K562 (cell line): ENCODE measurements at regions not wholly inside any gene's neighbourhood (a gene's known extent, or its start where the extent isn't known, plus 50 kb on each side); places are given as distances from the start of the nearest gene placed in this dataset.

Experiments
- ATAC-seq: fragments of 200-7000 bp; cut with Tn5 transposase; 3 replicates; pipeline ENCODE4 v1.9.1; 2020; ENCODE audit warnings: moderate library complexity
- BruUV-seq: library from RNA; stranded (reverse); fragments of 400-500 nt; replicated peaks from 2 replicates; lab custom pipeline; 2021; lab: Mats Ljungman, UMichigan
- CTCF ChIA-PET: fragments of 300-600 bp; formaldehyde crosslinking; extraction: SDS; loops from one replicate; lab custom pipeline; 2021; ENCODE audit warnings: low intra/inter-chr PET ratio; lab: Yijun Ruan, JAX
- POLR2A ChIA-PET: fragments of 300-600, 350-650 bp; sonication (Branson Sonifier 250); formaldehyde crosslinking; extraction: SDS; loops from one replicate; lab custom pipeline; 2021; ENCODE audit warnings: antibody characterized with exemption, inconsistent platforms; lab: Yijun Ruan, JAX
- DNase-seq, 4 experiments: peaks; one replicate each; pipeline versions ENCODE4 v3.0.0 to v3.0.0-alpha.2; 2011 to 2018; ENCODE audit warnings: low spot score in 3 of 4, mixed read lengths in 3 of 4; ENCODE audit errors: extremely low read depth in 1 of 4
- FAIRE-seq: peaks from 2 replicates; lab custom pipeline; 2011; peaks lifted over from hg19 to GRCh38; lab: Jason Lieb, UNC
- H2AFZ ChIP-seq: 2 replicates; pipeline ENCODE4 v1.6.0; 2011; ENCODE audit warnings: low read depth, low read length, control low read depth, inconsistent platforms
- H3K27ac ChIP-seq: fragments of 200-600 bp; 3 replicates; pipeline ENCODE4 v1.8.0; 2011; ENCODE audit warnings: low read depth, mild to moderate bottlenecking, control low read depth, inconsistent platforms, low read length, moderate library complexity, mixed read lengths; ENCODE audit errors: extremely low read depth
- H3K27me3 ChIP-seq, 2 experiments: fragments of 300-600 bp in 1 of 2; 2 replicates in 1 of 2; 3 replicates in 1 of 2; pipeline versions ENCODE4 v1.6.0 to v1.8.0; 2011; ENCODE audit warnings: inconsistent platforms in 2 of 2, low read length in 2 of 2, mild to moderate bottlenecking in 1 of 2, mixed read lengths in 1 of 2, moderate library complexity in 1 of 2; ENCODE audit not compliant: control insufficient read depth in 2 of 2, insufficient read depth in 2 of 2
- H3K36me3 ChIP-seq: fragments of 300-600 bp; 3 replicates; pipeline ENCODE4 v1.8.0; 2011; ENCODE audit warnings: mild to moderate bottlenecking, low read length, inconsistent platforms; ENCODE audit not compliant: control insufficient read depth, insufficient read depth
- H3K4me1 ChIP-seq, 2 experiments: fragments of 200-600 bp in 1 of 2; replicated peaks in 1 of 2; 2 replicates in 1 of 2; 3 replicates in 1 of 2; pipeline versions ENCODE4 v1.5.1 to v1.8.0; 2011; ENCODE audit warnings: inconsistent platforms in 2 of 2, low read length in 2 of 2, mild to moderate bottlenecking in 1 of 2, mixed read lengths in 1 of 2, moderate library complexity in 1 of 2; ENCODE audit not compliant: control insufficient read depth in 2 of 2, insufficient read depth in 2 of 2
- H3K4me2 ChIP-seq: 2 replicates; pipeline ENCODE4 v1.6.1; 2011; ENCODE audit warnings: low read length, control low read depth, inconsistent platforms, mixed read lengths; ENCODE audit not compliant: insufficient read depth
- H3K4me3 ChIP-seq: fragments of 200-600 bp; sonication (generic), shearing (Covaris generic); 2 replicates; pipeline ENCODE4 v1.5.1; 2016; ENCODE audit warnings: control low read depth, inconsistent platforms
- H3K79me2 ChIP-seq: fragments of 200-600 bp; 3 replicates; pipeline ENCODE4 v1.8.0; 2011; ENCODE audit warnings: low read length, inconsistent platforms; ENCODE audit not compliant: control insufficient read depth, insufficient read depth
- H3K9ac ChIP-seq, 2 experiments: 2 replicates each; pipeline versions ENCODE4 v1.6.0 to v1.6.1; 2011; ENCODE audit warnings: low read depth in 2 of 2, low read length in 2 of 2, control low read depth in 1 of 2, inconsistent platforms in 1 of 2, mild to moderate bottlenecking in 1 of 2, mixed read lengths in 1 of 2; ENCODE audit not compliant: insufficient read depth in 1 of 2
- H3K9me1 ChIP-seq: one replicate; pipeline ENCODE4 v1.6.0; 2011; ENCODE audit warnings: inconsistent platforms, mild to moderate bottlenecking, low read length, moderate library complexity; ENCODE audit not compliant: control insufficient read depth, insufficient read depth
- H3K9me3 ChIP-seq: replicated peaks from 2 replicates; pipeline ENCODE4 v1.5.1; 2011; ENCODE audit warnings: low read depth, low read length, inconsistent platforms; ENCODE audit not compliant: control insufficient read depth, insufficient read depth
- H4K20me1 ChIP-seq: replicated peaks from 2 replicates; pipeline ENCODE4 v1.6.1; 2011; ENCODE audit warnings: low read length, inconsistent platforms, mixed read lengths; ENCODE audit not compliant: control insufficient read depth, insufficient read depth
- ASH1L ChIP-seq: fragments of 450-650 bp; IDR thresholded peaks from 2 replicates; pipeline ENCODE4 v1.6.1; 2018; ENCODE audit warnings: borderline replicate concordance, mild to moderate bottlenecking, low read depth; ENCODE audit not compliant: partially characterized antibody
- CAMTA2 ChIP-seq: fragments of 250-450 bp; sonication (Bioruptor Pico); conservative IDR thresholded peaks from 2 replicates; pipeline ENCODE4 v1.5.1; 2022
- CHD2 ChIP-seq: IDR thresholded peaks from 2 replicates; pipeline ENCODE4 v1.6.1; 2011; ENCODE audit warnings: low read depth, low read length
- CREM ChIP-seq: IDR thresholded peaks from 2 replicates; pipeline ENCODE4 v1.6.1; 2014; ENCODE audit warnings: antibody characterized with exemption, low read depth
- DPF2 ChIP-seq: fragments of 450-650 bp; IDR thresholded peaks from 2 replicates; pipeline ENCODE4 v1.6.1; 2016
- FOXA1 ChIP-seq: fragments of 450-650 bp; IDR thresholded peaks from 2 replicates; pipeline ENCODE4 v1.6.1; 2016; ENCODE audit warnings: mild to moderate bottlenecking, borderline replicate concordance
- HES1 ChIP-seq: fragments of 450-650 bp; IDR thresholded peaks from 2 replicates; pipeline ENCODE4 v1.6.1; 2016; ENCODE audit warnings: low read depth, mild to moderate bottlenecking, moderate library complexity
- KLF6 ChIP-seq: fragments of 250-450 bp; sonication (Bioruptor Pico); IDR thresholded peaks from 2 replicates; pipeline ENCODE4 v1.4.0; 2020; ENCODE audit warnings: mild to moderate bottlenecking, moderate library complexity, borderline replicate concordance
- LCOR ChIP-seq: sonication (generic); formaldehyde crosslinking; IDR thresholded peaks from 2 replicates; pipeline ENCODE4 v1.8.0; 2022; ENCODE audit warnings: mild to moderate bottlenecking, missing genetic modification reagents
- PCBP2 ChIP-seq: fragments of 200-400 bp; formaldehyde crosslinking; IDR thresholded peaks from 2 replicates; pipeline ENCODE4 v1.6.1; 2018; ENCODE audit warnings: low read length, low read depth, mild to moderate bottlenecking, moderate library complexity; ENCODE audit not compliant: poor library complexity, severe bottlenecking
- POLR2AphosphoS2 ChIP-seq: IDR thresholded peaks from 2 replicates; pipeline ENCODE4 v1.6.1; 2012; ENCODE audit warnings: low read length, improper control_type of control experiment
- ZNF444 ChIP-seq: fragments of 250-450 bp; sonication (Bioruptor Pico); IDR thresholded peaks from 2 replicates; pipeline ENCODE4 v1.4.0; 2020; ENCODE audit warnings: mild to moderate bottlenecking, moderate library complexity
- ZNF707 ChIP-seq: fragments of 250-450 bp; sonication (Bioruptor Pico); conservative IDR thresholded peaks from 2 replicates; pipeline ENCODE4 v1.8.0; 2022; ENCODE audit warnings: inconsistent platforms, mild to moderate bottlenecking, moderate library complexity
- WGBS: fragments of 100-300 bp; shearing (Covaris generic); methylation state at CpG from one replicate; pipeline ENCODE4 v1.1.6; 2016; ENCODE audit warnings: low coverage, mixed read lengths; ENCODE audit not compliant: insufficient coverage; ENCODE audit errors: missing lambda C conversion rate; 5-methylcytosine and 5-hydroxymethylcytosine counted together
- in situ Hi-C: fragments of 300-500 bp; cut with MboI; formaldehyde crosslinking; loops from 4 replicates; pipeline ENCODE4 v1.15.0; 2018; ENCODE audit warnings: inconsistent platforms, mixed read lengths
- intact Hi-C: fragments of 100-400 bp; cut with micrococcal nuclease; formaldehyde crosslinking; loops from 2 replicates; pipeline ENCODE4 v1.14.2; 2022

- Histone ChIP-seq H3K9me3 (no peaks in the 10 kb centered on the region), H3K4me2 (no peak overlapping the region), H4K20me1 (no peaks in the 10 kb centered on the region), H3K4me1 (no peaks in the 10 kb centered on the region), H2AFZ (no peak overlapping the region), H3K9ac (no peak overlapping the region), H3K9me1 (no peaks in the 10 kb centered on the region), H3K27me3 (no peaks in the 10 kb centered on the region), H3K27ac (no peak overlapping the region), H3K36me3 (no peaks in the 10 kb centered on the region), H3K79me2 (no peaks in the 10 kb centered on the region), H3K4me3 (no peak overlapping the region)
- ChIA-PET CTCF (no interaction called here), POLR2A (no interaction called here)
- intact Hi-C loops (no loop called here), in situ Hi-C loops (no loop called here)
- 1% methylated on average over 3 of the region's 3 CpGs for WGBS
- no peak for DNase-seq
- ATAC-seq: no peak
- no peak for FAIRE-seq
- no TSS peak for BruUV-seq
- TF ChIP-seq POLR2AphosphoS2 (no peak), FOXA1 (no peak), ZNF707 (CRISPR knock-in tag) (no peak), CREM (no peak), LCOR (no peak), DPF2 (no peak), HES1 (no peak), ZNF444 (CRISPR knock-in tag) (no peak), PCBP2 (no peak), ASH1L (no peak), CHD2 (no peak), CAMTA2 (no peak), KLF6 (CRISPR knock-in tag) (no peak)
Observed at GRCh38 chr18:32612651-32613050, 142.0 kb upstream of the GAREM1 start.
